ENCODE measurements at regions not wholly inside any gene's neighbourhood (a gene's known extent, or its start where the extent isn't known, plus 50 kb on each side); places are given as distances from the start of the nearest gene placed in this dataset.

DNA sequence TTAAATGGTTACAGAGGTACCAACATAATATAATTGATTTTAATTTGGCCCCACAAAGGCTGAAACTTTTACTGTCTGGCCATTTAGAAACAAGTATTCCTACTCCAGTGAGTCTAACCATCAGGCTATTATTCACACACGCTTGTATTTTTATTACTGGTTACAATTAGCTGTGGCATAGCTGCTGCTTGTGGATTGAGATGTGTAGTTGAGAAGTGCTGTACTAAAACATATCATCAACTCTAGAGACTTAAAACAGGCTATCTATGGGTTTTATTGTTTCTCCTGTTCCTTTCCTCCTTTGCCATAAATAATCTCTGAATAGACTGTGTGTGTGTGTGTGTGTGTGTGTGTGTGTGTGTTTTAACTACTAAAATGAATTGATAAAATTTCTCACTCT, 530.2 kb downstream of the CCDC85A start:
- no peak for DNase-seq

- DNase-seq, result peak; percentile 29
Measured at GRCh38 chr2:56714400-56714799, 530.6 kb downstream of the CCDC85A start.

DNA sequence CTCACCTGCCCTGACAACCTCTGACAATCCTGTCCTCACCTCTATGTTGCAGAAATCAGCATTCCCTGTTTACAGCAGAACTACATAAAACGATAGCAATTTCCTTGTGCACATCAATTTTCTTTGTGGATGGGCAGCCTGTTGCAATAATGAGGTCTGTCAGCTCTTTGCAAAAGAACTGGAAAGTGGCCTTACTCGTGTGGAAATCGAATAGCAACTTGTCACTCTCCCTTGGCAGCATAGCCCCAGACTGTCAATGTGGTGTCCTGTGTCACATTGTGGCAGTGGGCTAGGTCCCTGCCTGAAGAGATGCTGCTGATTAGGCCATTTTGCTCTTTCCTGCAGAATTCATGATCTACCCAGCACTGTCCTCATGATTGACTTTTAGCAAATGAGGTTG, 531.9 kb downstream of the CCDC85A start:
- DNase-seq, result no peak

DNA sequence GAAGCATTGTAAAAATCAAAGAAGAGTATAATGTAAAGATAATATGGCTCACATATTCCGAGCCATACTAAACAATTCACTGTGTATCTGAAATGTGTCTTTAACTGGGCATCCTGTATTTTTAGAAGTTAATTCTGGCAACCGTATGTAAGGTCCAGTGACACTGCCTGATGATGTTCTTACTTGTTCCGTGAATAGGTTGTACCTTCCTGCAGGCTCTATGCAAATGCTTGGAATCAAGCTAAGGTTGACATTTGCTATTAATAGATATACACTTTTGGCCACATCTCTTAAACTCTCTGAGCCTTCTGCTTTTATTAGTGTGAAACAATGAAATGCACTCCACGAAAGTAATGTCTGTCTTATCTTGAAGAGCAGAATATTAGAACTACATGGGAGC, 534.6 kb downstream of the CCDC85A start:
- no peak for DNase-seq

GRCh38 chr2:56729212-56729611, 545.4 kb downstream of the CCDC85A start:
- DNase-seq, result no peak

DNA sequence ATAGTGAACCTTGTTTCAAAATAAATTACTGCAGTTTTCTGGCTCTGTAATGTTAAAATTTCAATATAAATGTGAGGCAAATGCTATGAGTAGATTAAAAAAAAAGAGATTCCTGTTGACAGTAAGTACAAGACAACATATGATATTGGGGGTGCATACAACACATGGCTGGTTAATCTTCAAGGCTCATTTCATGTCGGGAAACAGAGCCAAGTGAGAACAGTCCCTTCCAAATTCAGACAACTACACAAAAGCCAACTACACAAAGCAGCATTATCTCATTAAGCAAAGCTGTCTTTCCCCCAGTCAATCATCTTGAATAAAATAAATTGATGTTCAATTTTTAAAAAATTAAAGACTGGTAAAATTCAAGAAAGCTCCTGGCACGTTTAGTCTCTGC, 549.2 kb downstream of the CCDC85A start:
- DNase-seq, result peak; percentile 95

GRCh38 chr2:56739413-56739812, 555.6 kb downstream of the CCDC85A start:
- no peak for DNase-seq

DNA sequence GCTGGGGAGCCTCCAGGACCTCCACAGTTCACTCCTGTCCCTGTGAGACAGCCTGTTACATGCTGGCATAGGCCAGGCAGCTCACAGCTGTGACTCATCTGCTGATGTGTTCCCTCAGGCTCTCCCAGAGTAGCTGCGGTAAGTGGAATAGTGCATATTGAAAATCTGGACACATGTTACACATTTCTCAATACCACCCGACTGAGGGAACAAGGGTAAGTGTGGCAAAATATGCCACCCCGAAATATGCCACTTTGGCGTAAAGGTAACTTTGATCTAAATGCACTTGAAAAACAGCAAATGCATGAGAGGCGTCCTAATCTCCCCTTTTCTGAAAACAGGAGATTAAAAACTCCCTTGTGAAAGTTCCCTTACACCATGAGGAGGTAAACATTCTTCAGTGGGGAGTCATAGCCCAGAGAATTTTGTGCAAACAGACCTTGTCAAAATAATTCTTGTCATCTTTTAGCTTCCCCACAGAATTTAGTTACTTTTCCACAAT, 557.9 kb downstream of the CCDC85A start:
- DNase-seq, result peak; percentile 42

DNA sequence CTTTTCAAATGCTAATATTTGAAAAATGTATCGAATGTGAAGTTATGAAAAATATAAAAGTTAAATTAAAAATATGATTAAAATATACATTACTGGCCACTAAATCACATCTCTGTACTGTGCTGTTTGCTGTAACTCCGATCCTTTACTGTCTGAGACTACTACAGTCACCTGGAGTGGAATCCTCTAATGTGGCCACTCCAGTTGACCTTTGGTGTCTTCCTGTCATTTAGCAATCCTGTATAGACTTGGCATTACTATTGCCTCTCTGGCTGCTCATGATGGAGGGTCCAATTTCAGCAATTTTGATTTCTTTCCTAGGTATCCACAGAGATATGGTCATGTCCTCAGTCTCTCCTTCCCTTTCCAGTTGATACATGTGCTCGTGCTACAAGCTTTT, 560.0 kb downstream of the CCDC85A start:
- DNase-seq, result no peak

GRCh38 chr2:56749152-56749752, 565.5 kb downstream of the CCDC85A start:
- peak; percentile 59 for DNase-seq

DNA sequence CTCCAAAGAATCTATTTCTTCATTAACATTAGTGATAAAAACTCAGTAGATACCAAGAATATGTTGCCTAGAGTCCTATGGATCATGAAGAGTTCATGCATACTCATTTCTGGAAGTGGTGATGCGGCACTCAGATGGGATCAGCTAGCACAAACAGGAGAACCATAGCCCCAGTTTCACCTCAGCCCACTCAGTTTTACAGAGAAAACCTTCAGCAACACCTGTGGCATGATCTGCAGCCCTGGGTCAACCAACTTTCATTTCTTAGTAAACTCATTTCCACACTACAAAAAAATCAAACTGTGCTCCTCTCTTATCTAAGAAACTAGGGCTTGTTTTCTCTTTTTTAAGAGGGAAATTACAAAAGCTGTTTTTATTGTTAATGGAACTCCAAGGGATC, 569.4 kb downstream of the CCDC85A start:
- DNase-seq, result no peak

- no peak for DNase-seq
Measured at GRCh38 chr2:56754066-56754615, 570.4 kb downstream of the CCDC85A start.

GRCh38 chr2:56754627-56755026, 570.8 kb downstream of the CCDC85A start:
- DNase-seq, result no peak

DNA sequence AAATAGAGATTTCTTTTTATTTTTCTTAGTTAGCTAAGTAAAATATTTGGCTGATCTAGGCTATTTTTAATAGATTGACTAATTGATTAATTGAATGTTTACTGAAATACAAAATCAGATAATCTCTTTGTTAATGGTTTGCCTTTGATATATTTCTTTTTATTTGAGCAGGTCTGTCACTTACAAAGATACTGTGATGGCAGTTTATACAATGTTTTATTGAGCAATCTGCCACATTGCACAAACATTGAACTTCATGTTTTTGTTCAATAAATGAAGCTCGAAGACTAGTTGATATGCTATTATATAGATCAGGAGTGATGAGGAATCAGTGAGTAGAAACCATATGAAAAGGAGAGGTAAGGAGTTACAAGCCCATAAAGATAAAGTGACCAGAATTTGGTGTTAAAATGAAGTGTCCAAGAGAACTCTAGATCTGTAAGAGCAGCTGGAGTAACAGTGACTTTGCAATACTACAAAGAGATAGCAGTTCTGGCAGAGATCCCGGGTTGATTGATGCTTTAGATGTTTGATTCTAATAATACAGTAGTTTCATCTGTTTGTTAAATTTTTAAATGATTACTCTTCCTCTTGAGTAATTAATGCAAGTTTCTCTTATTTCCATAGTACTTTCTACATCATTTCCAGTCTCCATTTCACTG, 574.2 kb downstream of the CCDC85A start:
- DNase-seq, result no peak

DNA sequence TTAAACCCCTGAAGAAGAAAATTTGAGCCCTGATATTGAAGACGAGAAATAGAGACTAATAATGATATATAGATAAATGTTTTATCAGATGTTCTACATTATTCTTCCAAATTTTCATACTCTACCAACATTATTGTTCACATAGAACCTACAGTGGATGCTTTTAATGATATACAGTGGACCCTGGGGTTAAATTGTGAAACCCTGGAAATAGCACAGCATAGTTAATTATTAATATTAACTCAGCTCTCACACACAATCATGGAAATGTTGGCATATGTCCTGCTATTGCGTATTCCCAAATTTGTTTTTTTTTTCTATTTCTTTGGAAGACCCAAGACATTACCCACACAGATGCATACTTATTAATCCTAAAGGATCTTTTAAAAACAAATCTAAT, 579.9 kb downstream of the CCDC85A start:
- no peak for DNase-seq

DNA sequence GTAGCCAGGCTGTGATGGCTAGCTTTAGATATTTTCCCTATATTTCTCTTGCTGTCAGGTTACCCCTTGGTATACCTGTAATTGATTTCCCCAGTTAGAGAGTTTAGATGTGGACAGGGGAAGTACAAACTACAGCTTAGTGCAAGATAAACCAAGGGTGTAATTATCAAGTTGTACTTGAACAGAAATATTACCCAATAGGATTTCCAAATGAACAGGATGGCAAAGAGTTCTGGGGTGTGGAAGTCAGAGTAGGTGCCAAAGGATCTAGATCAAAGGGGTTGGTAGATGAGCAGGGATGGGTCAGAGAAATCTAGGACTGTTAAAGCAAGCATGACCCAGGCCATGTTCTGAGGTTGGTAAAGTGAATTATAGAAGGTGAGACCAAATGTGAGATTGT, 585.2 kb downstream of the CCDC85A start:
- no peak for DNase-seq

- no peak for DNase-seq
Measured at GRCh38 chr2:56770490-56770889, 586.7 kb downstream of the CCDC85A start.

GRCh38 chr2:56784046-56784445, 600.3 kb downstream of the CCDC85A start:
- no peak for DNase-seq

- DNase-seq, result no peak
Measured at GRCh38 chr2:56801214-56801613, 617.4 kb downstream of the CCDC85A start.

DNA sequence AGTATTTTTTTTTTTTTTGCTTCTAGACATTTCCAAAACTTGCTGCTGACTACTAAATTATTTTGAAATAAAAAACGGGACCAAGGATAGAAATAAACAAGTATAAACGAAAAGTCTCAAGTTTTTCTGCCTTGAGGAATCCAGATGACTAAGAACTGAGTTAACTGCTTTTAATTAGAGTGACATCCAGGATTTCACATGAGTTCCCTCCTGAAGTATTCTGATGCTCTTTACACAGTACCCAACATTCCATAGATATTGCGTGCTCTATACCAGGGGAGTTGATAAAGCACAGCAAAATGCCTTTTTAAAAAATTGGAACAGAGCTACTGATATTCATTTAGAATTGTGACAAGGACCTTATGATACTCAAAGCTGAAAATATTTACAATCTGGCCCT, 618.0 kb downstream of the CCDC85A start:
- DNase-seq, result no peak

DNA sequence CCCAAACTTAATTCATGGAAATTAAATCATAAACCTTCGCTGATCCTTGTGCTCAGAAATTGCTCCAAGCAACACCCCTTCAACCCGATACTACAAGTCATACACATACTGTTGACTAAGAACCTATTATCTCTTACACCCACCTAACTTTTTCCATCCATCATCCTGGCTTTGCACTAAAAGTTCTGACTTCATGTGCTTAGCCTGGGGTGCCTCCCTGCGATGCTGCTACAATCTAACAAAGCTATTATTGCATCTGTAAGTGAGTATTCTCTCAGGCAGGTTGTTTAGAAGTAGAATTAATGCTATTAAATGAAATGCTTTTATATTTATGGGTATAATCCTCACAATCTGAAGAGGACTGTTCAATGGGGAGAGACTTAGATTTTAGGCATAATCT, 619.8 kb downstream of the CCDC85A start:
- no peak for DNase-seq

DNA sequence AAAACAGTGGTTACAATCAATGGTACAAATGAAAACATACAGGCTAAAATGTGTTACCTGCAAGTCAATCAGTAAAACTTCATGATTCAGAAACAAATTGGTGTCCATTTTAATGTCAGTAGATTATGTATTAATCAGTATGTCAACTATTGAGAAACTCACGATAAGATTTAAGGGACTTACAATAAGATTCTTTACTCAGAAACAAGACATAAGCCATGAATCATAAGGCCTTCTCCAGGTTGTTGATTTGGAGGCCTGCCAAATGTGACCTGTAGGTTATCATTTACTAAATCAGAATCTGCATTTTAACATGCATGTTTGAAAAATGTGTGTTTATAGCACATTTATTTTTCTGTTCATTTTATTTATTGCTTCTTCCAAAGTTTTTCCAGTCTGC, 623.1 kb downstream of the CCDC85A start:
- no peak for DNase-seq

GRCh38 chr2:56807861-56808260, 624.1 kb downstream of the CCDC85A start:
- no peak for DNase-seq

DNA sequence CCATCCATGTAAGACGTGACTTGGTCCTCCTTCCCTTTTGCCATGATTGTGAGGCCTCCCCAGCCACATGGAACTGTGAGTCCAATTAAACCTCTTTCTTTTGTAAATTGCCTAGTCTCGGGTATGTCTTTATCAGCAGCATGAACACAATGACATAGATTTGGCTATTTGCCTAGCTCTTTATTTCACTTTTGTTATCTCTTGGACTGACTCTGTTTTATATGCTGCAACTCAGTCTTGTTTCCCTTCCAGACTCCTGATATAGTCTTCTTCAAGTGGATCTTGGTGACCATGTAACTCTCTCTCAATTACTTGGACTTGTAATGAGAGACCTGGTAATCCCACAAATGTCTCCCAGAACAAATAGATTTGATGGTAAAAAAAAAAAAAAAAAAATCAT, 627.6 kb downstream of the CCDC85A start:
- no peak for DNase-seq

DNA sequence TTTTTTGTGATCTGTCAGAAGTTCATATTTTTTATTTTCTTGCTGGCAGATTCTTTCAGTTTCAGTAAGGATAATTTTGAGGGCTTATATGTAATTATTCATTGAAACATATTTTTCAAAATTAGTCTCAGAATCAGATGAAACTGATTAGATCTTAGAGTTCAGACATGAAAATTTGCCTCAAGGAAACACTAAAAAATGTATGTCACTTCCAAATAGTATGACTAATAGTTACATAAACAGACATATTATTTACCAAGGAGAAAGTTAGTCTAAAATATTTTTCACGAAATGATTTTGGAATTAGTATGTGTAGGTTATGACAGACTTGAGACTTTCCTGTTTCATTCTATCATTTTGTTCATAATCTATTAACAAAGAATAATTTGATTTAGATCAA, 628.6 kb downstream of the CCDC85A start:
- no peak for DNase-seq
